Esophagus squamous epithelium (tissue), 4 donors: ENCODE measurements at regions not wholly inside any gene's neighbourhood (a gene's known extent, or its start where the extent isn't known, plus 50 kb on each side); places are given as distances from the start of the nearest gene placed in this dataset.

Experiments used
- POLR2A ChIP-seq, 4 donors: fragments of 450-650 bp; IDR thresholded peaks; one replicate each; pipeline ENCODE4 v1.6.1; 2017; ENCODE audit warnings: antibody characterized with exemption in 4 of 4, mild to moderate bottlenecking in 4 of 4, moderate library complexity in 3 of 4
- TF ChIP-seq, protein P1 (sequence below), 6 experiments: fragments of 450-650 bp in 4 of 6; fragments of 200-600 bp in 2 of 6; sonication (generic) in 2 of 6; IDR thresholded peaks; one replicate each; pipeline ENCODE4 v1.5.1; 2016 to 2019; ENCODE audit warnings: antibody characterized with exemption in 6 of 6, mild to moderate bottlenecking in 4 of 6, moderate library complexity in 4 of 6

DNA sequence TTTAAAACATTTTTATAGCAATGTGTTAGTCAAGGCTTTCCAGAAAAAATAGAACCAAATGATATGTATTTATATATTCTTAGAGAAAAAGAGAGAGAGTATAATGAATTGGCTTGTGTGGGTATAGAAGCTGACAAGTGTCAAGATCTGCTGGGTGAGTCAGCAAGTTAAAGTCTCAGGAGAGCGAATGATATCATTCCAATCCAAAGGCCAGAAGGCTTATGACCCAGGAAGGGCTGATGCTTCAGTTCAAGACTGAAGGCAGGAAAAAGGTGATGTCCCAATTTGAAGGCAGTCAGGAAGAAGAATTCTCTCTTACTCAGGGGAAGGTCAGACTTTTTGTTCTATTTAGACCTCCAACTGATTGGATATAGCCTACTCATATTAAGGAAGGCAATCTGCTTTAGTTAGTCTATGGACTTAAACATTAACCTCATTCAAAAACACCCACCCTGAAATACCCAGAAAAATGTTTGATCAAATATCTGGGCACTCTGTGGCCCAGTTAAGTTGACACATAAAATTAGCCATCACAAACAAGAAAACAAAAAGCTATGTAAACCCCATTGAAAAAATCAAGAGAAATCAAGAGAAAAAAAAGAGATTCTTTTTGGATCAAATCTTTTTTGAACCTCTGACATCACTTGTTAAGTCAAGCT, 189.6 kb downstream of the PIK3R1 start:
- TF ChIP-seq POLR2A (IDR thresholded peaks at IDR 0.05), result no peak
- TF ChIP-seq, protein P1, sequence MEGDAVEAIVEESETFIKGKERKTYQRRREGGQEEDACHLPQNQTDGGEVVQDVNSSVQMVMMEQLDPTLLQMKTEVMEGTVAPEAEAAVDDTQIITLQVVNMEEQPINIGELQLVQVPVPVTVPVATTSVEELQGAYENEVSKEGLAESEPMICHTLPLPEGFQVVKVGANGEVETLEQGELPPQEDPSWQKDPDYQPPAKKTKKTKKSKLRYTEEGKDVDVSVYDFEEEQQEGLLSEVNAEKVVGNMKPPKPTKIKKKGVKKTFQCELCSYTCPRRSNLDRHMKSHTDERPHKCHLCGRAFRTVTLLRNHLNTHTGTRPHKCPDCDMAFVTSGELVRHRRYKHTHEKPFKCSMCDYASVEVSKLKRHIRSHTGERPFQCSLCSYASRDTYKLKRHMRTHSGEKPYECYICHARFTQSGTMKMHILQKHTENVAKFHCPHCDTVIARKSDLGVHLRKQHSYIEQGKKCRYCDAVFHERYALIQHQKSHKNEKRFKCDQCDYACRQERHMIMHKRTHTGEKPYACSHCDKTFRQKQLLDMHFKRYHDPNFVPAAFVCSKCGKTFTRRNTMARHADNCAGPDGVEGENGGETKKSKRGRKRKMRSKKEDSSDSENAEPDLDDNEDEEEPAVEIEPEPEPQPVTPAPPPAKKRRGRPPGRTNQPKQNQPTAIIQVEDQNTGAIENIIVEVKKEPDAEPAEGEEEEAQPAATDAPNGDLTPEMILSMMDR (IDR thresholded peaks at IDR 0.05), result no peak
